ENCODE measurements at regions not wholly inside any gene's neighbourhood (a gene's known extent, or its start where the extent isn't known, plus 50 kb on each side); places are given as distances from the start of the nearest gene placed in this dataset.

GRCh38 chr6:56821005-56821432 is 133.9 kb upstream of the BEND6 start:
- Histone ChIP-seq H3K36me3 (no peaks in the 10 kb centered on the region), H3K9me3 (no peaks in the 10 kb centered on the region), H3K4me3 (no peak overlapping the region), H3K27ac (peak overlapping the region in 1 of 4 donors; percentile 19), H3K4me1 (peaks cover 0 to 41% (median 22%) of the 10 kb centered on the region in 4 donors), H3K27me3 (no peaks in the 10 kb centered on the region)
- DNase-seq = no peak
- intact Hi-C loops (cut with DNase I) = no loop called here
- WGBS, 2 donors = 50 to 67% methylated on average over 3 of the region's 3 CpGs
- no peak for TF ChIP-seq EP300 (IDR thresholded peaks at IDR 0.05)
- TF ChIP-seq POLR2AphosphoS5 (IDR thresholded peaks at IDR 0.05) = no peak
- TF ChIP-seq CTCF (IDR thresholded peaks at IDR 0.05) = no peak

- Histone ChIP-seq H3K27ac (no peak overlapping the region), H3K36me3 (no peaks in the 10 kb centered on the region), H3K9me3 (no peaks in the 10 kb centered on the region), H3K27me3 (no peaks in the 10 kb centered on the region), H3K4me3 (no peak overlapping the region), H3K4me1 (peaks cover 0 to 48% (median 22%) of the 10 kb centered on the region in 4 donors)
- 87 to 89% methylated on average over 2 of the region's 2 CpGs for WGBS, 2 donors
- TF ChIP-seq EP300 (IDR thresholded peaks at IDR 0.05) (no peak), POLR2AphosphoS5 (IDR thresholded peaks at IDR 0.05) (no peak), POLR2A (IDR thresholded peaks at IDR 0.05) (no peak), CTCF (IDR thresholded peaks at IDR 0.05) (no peak)
- DNase-seq = no peak
- intact Hi-C loops (cut with DNase I) = no loop called here
These were observed 134.8 kb upstream of the BEND6 start for GRCh38 chr6:56820060-56820459.

- H3K4me1 ChIP-seq = peaks cover 0 to 53% (median 22%) of the 10 kb centered on the region in 4 donors
- H3K9me3 ChIP-seq = no peaks in the 10 kb centered on the region
- no peak overlapping the region for H3K4me3 ChIP-seq
- DNase-seq = no peak
- H3K27me3 ChIP-seq = no peaks in the 10 kb centered on the region
- WGBS, 2 donors = 40 to 41% methylated on average over 1 of the region's 1 CpG
- H3K27ac ChIP-seq = no peak overlapping the region
- TF ChIP-seq EP300 (IDR thresholded peaks at IDR 0.05) = no peak
- no peaks in the 10 kb centered on the region for H3K36me3 ChIP-seq
- intact Hi-C loops (cut with DNase I) = no loop called here
These were observed 135.3 kb upstream of the BEND6 start for GRCh38 chr6:56819604-56820003.

- Histone ChIP-seq H3K27ac (peak overlapping the region in 1 of 4 donors; percentile 5), H3K4me3 (no peak overlapping the region), H3K36me3 (no peaks in the 10 kb centered on the region), H3K4me1 (peaks cover 0 to 50% (median 27%) of the 10 kb centered on the region in 4 donors), H3K9me3 (no peaks in the 10 kb centered on the region), H3K27me3 (no peaks in the 10 kb centered on the region)
- no peak for DNase-seq
- TF ChIP-seq POLR2A (IDR thresholded peaks at IDR 0.05) (no peak), CTCF (IDR thresholded peaks at IDR 0.05) (no peak), POLR2AphosphoS5 (IDR thresholded peaks at IDR 0.05) (no peak), EP300 (IDR thresholded peaks at IDR 0.05) (no peak)
- WGBS, 2 donors = 70 to 76% methylated on average over 5 of the region's 5 CpGs
- intact Hi-C loops (cut with DNase I) = no loop called here
These were observed 138.5 kb upstream of the BEND6 start for GRCh38 chr6:56816370-56816769.

- no peak for DNase-seq
- intact Hi-C loops (cut with DNase I) = no loop called here
- H3K27ac ChIP-seq = peak overlapping the region in 1 of 4 donors; percentile 5
- H3K36me3 ChIP-seq = no peaks in the 10 kb centered on the region
- no peaks in the 10 kb centered on the region for H3K9me3 ChIP-seq
- H3K4me1 ChIP-seq = peaks cover 0 to 42% (median 20%) of the 10 kb centered on the region in 4 donors
- TF ChIP-seq EP300 (IDR thresholded peaks at IDR 0.05) (no peak), POLR2AphosphoS5 (IDR thresholded peaks at IDR 0.05) (no peak), POLR2A (IDR thresholded peaks at IDR 0.05) (no peak), CTCF (IDR thresholded peaks at IDR 0.05) (no peak)
- H3K4me3 ChIP-seq = no peak overlapping the region
- no peaks in the 10 kb centered on the region for H3K27me3 ChIP-seq
These were observed 139.5 kb upstream of the BEND6 start for GRCh38 chr6:56815436-56815835.
